ENCODE measurements at regions not wholly inside any gene's neighbourhood (a gene's known extent, or its start where the extent isn't known, plus 50 kb on each side); places are given as distances from the start of the nearest gene placed in this dataset.

DNA sequence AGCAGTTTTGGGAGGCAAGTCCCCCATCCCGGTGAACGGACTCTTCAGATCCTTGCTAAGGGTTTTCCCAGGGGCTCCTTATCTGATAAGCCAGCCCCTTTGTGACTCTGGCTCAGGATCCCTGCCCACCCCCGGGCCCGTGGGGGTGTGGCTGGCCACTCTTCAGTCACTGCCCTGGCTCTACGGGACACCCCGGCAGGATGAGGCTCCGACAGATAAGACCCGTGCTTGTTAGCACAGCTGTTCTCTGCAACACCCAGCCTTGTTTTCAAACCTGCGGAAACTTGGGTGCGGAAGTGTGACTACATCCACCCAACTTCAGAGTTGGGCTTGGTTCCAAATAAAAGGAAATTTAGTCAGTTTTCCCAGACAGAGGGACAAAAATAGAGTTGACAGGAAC is 66.7 kb upstream of the PODXL start:
- TF ChIP-seq EZH2 (IDR thresholded peaks at IDR 0.05) (no peak), POLR2AphosphoS5 (IDR thresholded peaks at IDR 0.05; ENCODE audit: borderline replicate concordance, low read depth, low read length) (no peak)
